Activated naive CD4-positive, alpha-beta T cell (primary cell): ENCODE measurements at regions not wholly inside any gene's neighbourhood (a gene's known extent, or its start where the extent isn't known, plus 50 kb on each side); places are given as distances from the start of the nearest gene placed in this dataset.

Experiments used
- DNase-seq, 4 experiments: peaks; one replicate each; lab custom pipeline; 2025; lab: John Stamatoyannopoulos, UW

DNA sequence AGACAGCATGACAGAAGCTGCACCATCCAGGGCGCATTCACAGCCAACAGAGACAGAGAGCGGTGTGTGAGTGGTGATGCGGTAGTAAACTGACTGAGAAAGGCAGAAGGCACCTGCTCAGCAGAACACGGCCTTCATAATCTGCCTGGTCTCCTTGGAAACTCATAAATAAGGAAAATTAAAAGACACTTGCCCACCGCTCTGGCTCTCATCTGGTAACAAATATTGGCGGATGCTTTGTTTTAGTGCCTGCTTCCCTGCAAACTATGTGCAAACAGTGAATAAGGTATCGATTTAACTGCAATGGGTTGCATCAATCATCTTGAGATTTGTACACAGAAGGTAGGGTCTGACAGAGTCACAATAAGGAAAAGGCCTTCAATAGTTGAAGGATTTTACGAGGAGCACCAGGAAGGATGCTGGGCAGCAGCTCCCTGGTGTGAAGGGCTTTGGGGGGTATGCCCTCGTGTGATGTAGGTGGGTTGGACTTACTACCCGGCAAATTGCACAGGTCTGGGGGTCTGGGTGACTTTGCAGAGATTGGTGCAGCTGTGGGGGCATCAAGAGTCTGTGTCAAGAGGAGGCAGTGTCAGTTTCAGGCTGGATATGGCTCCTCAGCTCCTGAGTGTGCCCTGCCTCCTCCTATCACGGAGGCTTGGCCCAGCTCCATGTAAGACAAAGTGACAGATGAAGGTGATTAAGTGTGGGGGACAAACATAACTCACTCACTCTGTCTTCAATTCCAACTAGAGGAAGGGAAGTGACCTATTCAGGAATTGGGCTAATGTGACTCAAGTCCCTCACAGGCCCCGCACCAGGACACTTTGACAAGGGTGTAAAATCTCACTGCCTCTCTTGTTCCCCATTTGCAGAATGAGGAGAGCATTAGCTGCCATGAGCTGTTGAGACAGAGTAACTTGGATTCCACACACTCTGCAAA lies 166.7 kb downstream of the ICE1 start:
- DNase-seq: no peak

DNA sequence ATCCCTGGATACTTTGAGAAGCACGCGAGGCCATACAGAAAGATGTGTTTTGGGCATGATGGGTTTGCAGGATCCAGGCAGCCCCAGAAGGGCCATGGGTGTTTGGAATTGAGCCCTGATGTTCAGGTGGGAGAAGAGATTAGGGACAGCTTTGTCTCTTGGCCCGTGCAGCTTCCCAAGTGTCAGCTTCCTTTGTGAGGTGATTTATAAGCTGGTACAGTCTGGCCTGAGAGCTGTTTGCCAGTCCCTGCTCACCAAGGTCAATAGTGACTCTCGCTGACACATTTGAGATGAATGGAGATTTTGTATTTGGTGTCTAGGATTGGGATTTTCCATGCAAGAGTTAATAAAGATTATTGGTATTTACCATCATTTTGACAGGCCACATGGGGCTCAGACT lies 165.9 kb downstream of the ICE1 start:
- DNase-seq: no peak

GRCh38 chr5:5587474-5587873 lies 165.0 kb downstream of the ICE1 start:
- no peak for DNase-seq

- no peak for DNase-seq
These were observed 164.2 kb downstream of the ICE1 start for GRCh38 chr5:5586721-5587120.

DNA sequence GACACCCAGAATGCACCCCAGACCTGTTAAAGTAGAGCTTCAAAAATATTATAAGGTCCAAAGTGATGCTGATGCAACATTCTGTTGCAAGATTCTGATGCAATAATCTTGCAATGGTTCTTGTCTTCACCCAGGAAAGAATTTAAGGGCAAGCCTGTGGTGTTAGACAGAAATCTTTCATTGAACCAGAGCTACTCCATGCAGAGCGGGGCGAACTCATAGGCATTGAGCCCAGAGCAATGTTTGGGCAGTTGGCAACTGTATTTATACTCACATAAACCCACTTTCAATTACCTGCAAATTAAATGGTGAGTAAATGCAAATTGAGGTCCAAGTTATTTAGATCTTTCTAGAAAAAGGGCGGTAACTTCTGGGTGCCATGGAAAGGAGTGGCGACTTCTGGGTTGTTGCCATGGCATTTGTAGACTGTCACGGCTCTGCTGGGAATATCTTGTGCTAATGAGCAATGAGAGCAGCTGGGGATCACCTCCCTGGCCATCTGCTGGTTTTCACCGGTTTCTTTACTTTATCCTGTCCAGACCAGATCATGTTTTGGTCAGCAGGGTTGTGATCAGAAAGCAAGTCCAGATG lies 163.4 kb downstream of the ICE1 start:
- DNase-seq: no peak

DNA sequence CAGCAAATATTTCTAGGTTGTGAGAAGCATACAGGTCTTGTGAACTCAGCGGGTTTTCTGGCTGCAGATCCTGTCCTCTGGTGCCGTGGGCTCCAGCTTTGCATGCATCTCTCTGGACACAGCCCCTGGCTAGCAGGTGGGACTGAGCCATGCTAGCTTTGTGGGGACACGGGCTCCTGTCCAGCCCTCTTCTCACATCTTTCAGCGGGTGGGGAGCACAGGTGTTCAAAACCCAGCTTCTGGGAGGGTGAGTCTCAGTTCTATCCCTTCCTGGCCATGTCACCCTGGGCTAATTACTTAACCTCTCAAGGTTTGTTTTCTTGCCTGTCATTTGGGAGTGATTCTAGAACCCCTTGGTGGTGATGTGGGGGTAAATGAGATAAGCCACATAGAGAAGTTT lies 162.3 kb downstream of the ICE1 start:
- DNase-seq: no peak

DNA sequence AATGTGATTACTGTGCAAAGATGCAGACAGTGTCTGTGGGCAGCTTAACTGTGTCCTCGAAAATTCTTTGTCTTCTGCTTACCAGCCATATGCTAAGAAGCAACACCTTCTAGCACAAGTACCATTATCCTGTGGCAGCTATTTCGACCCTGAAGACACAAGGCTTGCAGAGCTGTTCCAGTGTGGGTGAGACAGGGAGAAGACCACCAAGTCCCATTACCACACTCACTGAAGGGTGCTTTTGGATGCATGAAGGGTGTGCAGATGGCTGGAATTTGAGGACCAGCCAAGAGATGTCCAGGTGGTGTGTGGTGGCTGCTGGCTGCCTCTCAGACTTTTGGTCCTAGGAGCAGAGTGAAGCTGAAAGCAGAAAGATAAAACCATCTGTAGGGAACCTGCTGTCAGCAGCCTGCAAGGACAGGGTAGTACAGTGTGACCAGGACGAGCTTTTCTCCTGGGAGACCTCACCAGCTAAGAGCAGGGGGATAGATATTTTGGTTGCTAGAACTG lies 161.8 kb downstream of the ICE1 start:
- no peak for DNase-seq

DNA sequence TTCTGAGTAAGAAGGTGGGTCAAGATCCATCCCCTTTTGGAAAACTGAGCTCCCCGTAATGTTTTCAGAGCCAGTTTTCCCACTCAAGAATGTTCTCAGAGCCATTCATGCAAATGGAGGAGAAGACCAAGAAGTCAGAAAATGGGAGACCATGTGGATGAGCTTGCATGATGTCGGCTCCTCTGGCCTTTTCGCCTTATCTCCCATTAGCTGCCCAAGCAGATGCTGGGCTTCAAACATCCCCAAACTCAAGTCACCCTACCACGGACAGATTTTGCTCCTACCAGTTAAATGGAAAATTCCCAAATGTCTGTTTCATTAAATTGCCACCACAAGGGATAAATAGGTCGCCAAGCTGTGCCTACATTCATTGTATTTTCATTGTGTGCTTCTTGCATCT lies 161.4 kb downstream of the ICE1 start:
- DNase-seq: no peak

GRCh38 chr5:5583023-5583765 lies 160.7 kb downstream of the ICE1 start:
- no peak for DNase-seq

DNA sequence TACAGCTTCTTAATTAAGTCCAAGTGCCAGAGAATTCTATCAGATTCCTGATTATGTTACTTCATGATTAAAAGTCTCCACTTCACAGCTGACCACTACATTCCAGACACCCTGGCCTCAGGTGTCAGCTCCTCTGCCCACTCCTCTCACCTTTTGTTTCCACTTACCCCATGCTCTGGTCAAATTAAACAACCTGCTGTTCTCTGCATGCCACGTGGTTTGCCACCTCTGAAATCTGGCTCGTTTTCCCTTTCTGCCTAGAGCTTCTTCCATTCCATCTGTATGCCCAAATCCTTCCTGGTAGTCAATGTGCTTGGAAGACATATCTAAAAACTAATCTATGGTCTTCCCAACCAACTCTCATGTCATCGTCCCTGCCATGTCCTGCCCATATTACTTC lies 158.6 kb downstream of the ICE1 start:
- DNase-seq: no peak

DNA sequence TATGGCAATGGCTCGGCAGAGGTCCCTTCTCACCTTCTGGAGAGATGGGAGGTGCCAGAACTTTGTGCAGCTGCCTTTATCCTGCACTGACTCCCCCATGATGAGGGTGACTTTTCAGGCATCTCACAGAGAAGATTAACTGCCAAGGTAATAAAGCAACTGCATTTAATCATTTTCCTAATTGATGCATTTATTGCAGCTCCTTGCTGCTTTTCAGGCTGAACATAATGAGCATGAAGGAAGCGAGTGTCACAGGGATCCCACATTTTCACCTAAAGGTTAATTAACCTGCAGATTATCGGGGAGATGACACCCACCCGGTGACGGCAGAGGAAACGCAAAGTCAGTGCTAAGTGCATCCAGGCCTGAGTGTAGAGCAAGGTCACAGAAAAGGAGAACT lies 154.3 kb downstream of the ICE1 start:
- DNase-seq: no peak

GRCh38 chr5:5575461-5575860 lies 153.0 kb downstream of the ICE1 start:
- DNase-seq: no peak

GRCh38 chr5:5573798-5574380 lies 151.4 kb downstream of the ICE1 start:
- no peak for DNase-seq

DNA sequence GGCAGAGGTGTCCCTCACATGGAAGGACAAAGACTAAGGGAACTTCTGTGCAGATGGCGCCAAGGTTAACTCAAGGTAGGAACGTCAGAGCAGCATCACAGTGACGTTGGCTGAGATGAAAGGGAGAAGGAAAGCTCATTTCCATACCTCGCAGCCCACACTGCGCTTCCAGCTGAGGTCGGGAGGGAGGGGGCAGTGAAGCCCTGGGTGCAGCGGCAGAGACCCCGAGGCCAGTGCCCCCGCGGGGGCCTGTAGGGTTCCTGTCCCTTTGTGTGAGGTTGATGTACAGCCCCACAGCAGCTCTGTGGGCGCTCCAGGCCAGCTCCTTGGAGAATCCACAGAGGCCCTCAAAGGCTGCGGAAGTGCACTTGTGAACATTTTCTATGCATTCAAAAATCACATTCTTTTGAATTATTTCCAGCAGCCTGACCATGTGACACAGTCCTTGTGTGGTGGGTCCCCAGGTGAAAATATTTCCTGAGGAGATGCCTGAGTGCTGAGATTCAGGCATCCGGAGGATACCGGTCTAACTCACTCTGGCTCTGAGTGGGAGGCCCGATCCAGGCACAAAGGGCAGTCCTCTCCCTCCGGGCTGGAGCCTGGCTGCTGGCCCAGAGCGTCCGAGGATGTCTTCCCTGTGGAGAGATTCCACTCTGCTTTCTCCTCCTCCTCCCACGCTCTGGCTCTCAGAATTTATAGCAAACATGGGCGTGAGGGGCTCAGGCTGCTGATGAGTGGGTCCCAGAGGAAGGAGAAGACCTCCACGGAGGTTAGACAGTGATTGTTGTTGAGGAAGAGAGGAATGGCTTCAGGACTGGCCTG lies 150.7 kb downstream of the ICE1 start:
- no peak for DNase-seq

DNA sequence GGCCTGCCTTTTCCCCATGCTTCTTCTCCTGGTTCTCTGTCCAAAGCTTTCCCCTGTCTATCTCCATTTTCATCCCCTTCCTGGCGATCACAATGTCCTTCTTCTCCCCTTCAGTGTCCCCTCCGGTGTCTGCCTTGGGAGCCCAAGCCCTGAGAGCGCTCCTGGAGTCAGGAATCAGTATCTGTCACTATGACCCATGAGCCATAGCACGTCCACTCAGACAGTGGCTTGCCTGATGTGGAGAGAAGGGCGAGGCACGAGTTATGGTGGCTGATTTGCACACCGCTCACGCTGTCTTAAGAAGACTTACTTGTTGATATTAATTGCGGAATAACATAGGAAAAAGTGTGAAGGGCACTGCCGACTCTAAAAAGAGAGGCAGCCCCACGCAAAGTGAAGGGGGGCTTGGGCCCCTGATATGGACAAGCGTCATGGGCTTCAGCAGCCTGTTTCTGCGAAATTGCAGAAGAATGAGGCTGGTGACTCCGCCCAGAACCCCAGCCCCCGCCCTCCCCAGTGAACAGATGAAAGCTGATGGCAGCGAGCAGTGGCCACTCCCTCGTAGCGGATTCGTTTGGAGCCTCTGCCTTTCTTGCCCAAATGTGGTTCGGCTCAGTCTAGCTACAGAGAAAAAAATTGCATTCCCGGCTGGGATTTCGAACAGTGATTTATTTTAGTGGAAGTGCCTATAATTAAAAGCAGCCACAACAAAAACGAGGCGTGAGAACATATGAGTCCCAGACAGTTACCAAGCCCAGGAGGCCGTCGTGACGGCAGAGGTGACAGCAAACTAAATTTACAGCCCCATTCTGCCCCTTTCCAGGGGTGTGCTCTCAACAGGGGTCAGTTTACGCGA lies 149.8 kb downstream of the ICE1 start:
- no peak for DNase-seq

- DNase-seq: no peak
These were observed 148.2 kb downstream of the ICE1 start for GRCh38 chr5:5570646-5571045.

DNA sequence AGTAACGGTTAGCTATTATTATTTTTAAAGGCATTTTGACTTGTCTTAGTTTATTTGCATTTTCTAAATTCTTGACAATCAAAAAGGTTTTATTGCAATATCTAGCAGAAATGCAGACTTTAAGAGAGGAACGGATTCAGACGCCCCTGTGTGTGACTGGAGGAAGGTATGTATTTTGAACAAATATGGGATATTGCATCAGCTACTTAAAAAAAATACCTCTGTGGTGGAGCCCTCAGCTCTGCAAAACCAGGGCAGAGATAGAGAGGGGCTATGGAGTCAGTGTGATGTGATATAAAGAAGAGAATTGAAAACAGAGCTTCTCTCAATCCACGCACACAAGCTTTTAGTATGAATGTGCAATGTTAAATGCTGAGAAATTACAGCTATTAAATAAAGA lies 142.4 kb downstream of the ICE1 start:
- DNase-seq: no peak

DNA sequence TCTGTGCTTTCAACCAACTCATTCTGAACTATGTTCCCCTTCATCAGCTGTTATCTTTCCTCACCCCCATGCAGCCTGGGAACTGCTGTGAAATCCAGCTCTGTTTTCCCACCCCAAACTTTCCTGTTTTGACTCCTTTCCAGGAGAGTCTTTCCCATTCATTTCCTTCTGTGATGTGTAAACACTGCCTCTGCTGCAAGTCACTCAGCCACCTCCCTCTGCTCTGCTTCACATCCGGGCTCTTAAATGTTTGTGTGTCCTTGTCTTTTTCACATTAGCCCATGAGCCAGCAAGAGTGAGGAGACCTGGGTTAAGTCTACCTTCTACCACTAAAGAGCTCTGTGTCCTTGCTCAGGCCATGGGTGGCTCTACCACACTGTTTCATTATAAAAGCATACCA lies 137.5 kb downstream of the ICE1 start:
- DNase-seq: no peak

DNA sequence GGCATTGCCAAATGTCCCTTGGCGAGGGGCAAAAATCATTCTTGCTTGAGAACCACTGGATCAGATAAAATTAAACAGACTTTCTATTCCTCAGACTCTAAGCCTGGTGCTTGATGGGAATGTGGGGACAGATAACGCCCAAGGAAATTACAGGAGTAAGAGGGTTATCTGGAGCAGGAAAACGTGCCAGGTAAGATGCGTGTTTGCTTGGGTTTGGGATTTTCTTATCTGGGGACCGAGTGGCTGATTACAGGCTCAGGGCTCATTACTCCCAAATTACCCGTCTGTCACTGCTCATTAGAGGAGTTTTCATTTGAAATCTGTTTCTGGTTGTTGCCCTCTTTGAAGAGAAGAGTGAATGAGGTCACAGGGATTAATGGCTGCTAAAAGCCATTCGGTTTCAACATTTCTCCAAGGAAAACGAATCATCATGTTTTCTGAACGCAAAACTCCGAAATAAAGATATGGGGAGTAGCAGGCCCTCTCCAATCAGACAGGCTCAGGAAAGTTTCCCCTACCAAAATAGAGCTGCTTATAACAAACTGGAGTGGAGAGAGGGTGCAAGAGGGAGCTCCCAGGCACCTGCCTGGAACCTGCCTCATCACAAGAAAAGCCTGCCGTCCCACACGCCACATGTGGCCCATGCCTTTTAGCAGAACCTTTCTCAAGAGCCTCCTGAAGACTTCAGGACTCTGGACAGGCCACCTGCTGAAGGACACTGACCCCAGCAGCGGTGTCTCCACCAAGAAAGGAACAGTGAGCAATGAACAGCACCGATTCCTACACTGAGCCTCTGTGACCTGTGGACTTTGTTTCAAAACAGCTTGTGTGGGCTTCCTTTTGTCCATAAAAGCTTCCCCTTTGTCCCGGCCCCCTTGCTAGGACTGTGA lies 136.4 kb downstream of the ICE1 start:
- DNase-seq: no peak
